ENCODE measurements at regions not wholly inside any gene's neighbourhood (a gene's known extent, or its start where the extent isn't known, plus 50 kb on each side); places are given as distances from the start of the nearest gene placed in this dataset.

DNA sequence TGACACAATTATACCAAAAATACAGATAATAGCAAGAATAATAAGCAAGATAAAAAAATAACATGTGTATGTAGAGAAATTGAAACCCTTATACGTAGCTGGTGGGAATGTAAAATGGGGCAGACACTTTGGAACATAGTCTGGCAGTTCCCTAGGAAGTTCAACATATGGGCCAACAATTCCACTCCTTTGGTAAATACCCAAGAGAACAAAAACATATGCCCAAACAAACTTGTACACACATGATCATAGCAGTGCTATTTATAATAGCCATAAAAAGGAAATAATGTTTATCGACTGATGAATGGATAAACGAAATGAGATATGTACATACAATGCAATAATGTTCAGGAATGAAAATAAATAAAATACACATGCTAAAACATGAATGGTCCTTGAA, 462.4 kb upstream of the SORCS1 start:
- TF ChIP-seq EZH2 (IDR thresholded peaks at IDR 0.05; ENCODE audit: borderline replicate concordance, insufficient read depth, low read length, poor library complexity, severe bottlenecking), result no peak
- TF ChIP-seq, protein P1, sequence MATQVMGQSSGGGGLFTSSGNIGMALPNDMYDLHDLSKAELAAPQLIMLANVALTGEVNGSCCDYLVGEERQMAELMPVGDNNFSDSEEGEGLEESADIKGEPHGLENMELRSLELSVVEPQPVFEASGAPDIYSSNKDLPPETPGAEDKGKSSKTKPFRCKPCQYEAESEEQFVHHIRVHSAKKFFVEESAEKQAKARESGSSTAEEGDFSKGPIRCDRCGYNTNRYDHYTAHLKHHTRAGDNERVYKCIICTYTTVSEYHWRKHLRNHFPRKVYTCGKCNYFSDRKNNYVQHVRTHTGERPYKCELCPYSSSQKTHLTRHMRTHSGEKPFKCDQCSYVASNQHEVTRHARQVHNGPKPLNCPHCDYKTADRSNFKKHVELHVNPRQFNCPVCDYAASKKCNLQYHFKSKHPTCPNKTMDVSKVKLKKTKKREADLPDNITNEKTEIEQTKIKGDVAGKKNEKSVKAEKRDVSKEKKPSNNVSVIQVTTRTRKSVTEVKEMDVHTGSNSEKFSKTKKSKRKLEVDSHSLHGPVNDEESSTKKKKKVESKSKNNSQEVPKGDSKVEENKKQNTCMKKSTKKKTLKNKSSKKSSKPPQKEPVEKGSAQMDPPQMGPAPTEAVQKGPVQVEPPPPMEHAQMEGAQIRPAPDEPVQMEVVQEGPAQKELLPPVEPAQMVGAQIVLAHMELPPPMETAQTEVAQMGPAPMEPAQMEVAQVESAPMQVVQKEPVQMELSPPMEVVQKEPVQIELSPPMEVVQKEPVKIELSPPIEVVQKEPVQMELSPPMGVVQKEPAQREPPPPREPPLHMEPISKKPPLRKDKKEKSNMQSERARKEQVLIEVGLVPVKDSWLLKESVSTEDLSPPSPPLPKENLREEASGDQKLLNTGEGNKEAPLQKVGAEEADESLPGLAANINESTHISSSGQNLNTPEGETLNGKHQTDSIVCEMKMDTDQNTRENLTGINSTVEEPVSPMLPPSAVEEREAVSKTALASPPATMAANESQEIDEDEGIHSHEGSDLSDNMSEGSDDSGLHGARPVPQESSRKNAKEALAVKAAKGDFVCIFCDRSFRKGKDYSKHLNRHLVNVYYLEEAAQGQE (IDR thresholded peaks at IDR 0.05; ENCODE audit: borderline replicate concordance), result no peak
- TF ChIP-seq, protein P2, sequence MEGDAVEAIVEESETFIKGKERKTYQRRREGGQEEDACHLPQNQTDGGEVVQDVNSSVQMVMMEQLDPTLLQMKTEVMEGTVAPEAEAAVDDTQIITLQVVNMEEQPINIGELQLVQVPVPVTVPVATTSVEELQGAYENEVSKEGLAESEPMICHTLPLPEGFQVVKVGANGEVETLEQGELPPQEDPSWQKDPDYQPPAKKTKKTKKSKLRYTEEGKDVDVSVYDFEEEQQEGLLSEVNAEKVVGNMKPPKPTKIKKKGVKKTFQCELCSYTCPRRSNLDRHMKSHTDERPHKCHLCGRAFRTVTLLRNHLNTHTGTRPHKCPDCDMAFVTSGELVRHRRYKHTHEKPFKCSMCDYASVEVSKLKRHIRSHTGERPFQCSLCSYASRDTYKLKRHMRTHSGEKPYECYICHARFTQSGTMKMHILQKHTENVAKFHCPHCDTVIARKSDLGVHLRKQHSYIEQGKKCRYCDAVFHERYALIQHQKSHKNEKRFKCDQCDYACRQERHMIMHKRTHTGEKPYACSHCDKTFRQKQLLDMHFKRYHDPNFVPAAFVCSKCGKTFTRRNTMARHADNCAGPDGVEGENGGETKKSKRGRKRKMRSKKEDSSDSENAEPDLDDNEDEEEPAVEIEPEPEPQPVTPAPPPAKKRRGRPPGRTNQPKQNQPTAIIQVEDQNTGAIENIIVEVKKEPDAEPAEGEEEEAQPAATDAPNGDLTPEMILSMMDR (IDR thresholded peaks at IDR 0.05; ENCODE audit: poor library complexity, severe bottlenecking), result no peak
- no peak for TF ChIP-seq POLR2AphosphoS5 (IDR thresholded peaks at IDR 0.05)
- no peak for TF ChIP-seq MXI1 (conservative IDR thresholded peaks at IDR 0.05; ENCODE audit: poor library complexity, severe bottlenecking)
